ENCODE measurements at regions not wholly inside any gene's neighbourhood (a gene's known extent, or its start where the extent isn't known, plus 50 kb on each side); places are given as distances from the start of the nearest gene placed in this dataset.

- no peak overlapping the region for H3K4me3 ChIP-seq (ENCODE audit: low read depth, low read length)
- no peak for TF ChIP-seq CTCF (IDR thresholded peaks at IDR 0.05; ENCODE audit: control insufficient read depth, extremely low read depth, insufficient read depth)
- DNase-seq (ENCODE audit: low read depth) = peak; percentile 75
These were observed 225.6 kb downstream of the AHR start for GRCh38 chr7:17523813-17524739.

GRCh38 chr7:17524746-17525145 lies 226.3 kb downstream of the AHR start:
- DNase-seq (ENCODE audit: low read depth) = no peak
- no peak overlapping the region for H3K4me3 ChIP-seq (ENCODE audit: low read depth, low read length)
- no peak for TF ChIP-seq CTCF (IDR thresholded peaks at IDR 0.05; ENCODE audit: control insufficient read depth, extremely low read depth, insufficient read depth)

- no peak overlapping the region for H3K4me3 ChIP-seq (ENCODE audit: low read depth, low read length)
- no peak for TF ChIP-seq CTCF (IDR thresholded peaks at IDR 0.05; ENCODE audit: control insufficient read depth, extremely low read depth, insufficient read depth)
- DNase-seq (ENCODE audit: low read depth) = no peak
These were observed 228.2 kb downstream of the AHR start for GRCh38 chr7:17526621-17527020.

- H3K4me3 ChIP-seq (ENCODE audit: low read depth, low read length) = no peak overlapping the region
- TF ChIP-seq CTCF (IDR thresholded peaks at IDR 0.05; ENCODE audit: control insufficient read depth, extremely low read depth, insufficient read depth) = no peak
- no peak for DNase-seq (ENCODE audit: low read depth)
These were observed 230.2 kb downstream of the AHR start for GRCh38 chr7:17528636-17529035.

- H3K4me3 ChIP-seq (ENCODE audit: low read depth, low read length) = no peak overlapping the region
- TF ChIP-seq CTCF (IDR thresholded peaks at IDR 0.05; ENCODE audit: control insufficient read depth, extremely low read depth, insufficient read depth) = no peak
- no peak for DNase-seq (ENCODE audit: low read depth)
These were observed 231.8 kb downstream of the AHR start for GRCh38 chr7:17530244-17530643.

DNA sequence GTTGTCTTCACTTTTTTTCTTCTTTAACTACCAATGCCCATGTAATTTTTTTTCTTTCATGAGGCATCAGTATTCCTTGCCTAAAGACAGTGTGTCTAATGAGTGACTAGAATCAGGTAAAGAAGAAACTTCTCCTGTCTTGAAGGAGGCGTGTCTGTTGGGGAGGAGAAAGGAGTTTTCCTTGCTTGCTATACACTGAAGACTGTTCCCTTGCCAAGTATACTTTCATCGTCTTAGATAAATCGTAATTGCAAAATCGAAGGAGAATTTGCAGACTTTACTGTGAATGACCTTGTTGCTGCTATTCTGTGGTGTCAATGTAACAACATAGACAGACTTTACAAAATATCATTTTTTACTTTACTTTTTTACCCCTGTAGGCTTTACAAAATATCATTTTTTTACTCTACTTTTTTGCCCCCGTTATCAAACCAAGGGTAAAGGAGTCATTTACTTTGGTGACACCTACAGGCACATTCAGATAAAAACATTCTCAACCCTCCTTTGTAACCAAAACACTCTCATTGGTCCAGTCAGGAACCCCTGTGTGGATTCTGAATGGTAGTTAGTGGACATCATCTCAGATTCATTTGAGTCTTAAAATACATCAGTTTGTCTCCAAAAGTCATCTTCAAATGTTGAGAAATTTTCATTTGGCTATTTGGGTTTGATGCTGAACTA lies 232.4 kb downstream of the AHR start:
- no peak for DNase-seq (ENCODE audit: low read depth)
- TF ChIP-seq CTCF (IDR thresholded peaks at IDR 0.05; ENCODE audit: control insufficient read depth, extremely low read depth, insufficient read depth) = peak; percentile 48
- H3K4me3 ChIP-seq (ENCODE audit: low read depth, low read length) = no peak overlapping the region
